Right lung (tissue), 2 donors: ENCODE measurements at regions not wholly inside any gene's neighbourhood (a gene's known extent, or its start where the extent isn't known, plus 50 kb on each side); places are given as distances from the start of the nearest gene placed in this dataset.
"Not testable (repeated sequence)": the region's sequence is repeated elsewhere in the genome, so short reads cannot be mapped to it uniquely, and the experiment has no call there.

Experiments used
- DNase-seq, 2 donors: peaks; one replicate each; pipeline ENCODE4 v3.0.0-alpha.2; 2013

DNA sequence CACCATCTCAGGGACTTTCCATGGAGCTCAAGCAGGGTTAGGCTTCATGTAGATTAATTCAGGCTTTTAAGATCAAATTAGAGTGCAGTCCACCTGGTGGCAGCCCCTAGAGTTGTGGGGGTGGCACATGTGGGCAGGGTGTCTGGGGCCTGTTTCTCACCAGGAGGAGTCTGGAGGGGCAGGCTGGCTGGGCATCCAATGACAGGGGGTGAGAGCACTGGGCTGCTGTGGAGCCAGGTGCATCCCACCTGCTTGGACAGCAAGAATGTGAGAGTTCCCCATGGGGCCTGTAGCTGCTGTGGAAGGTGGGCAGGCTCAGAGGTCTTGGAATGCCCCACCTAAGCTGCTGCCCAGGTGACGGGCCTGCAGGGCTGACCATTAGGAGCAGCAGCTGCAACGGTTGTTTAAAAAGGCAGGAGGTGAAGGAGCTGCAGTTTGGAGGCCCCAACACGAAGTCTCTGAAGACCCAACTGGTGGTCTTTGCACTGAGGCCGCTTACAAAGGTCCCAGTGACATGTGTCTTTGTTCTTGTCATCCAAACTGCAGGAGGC, 686.3 kb upstream of the HS6ST1 start:
- DNase-seq = no peak

DNA sequence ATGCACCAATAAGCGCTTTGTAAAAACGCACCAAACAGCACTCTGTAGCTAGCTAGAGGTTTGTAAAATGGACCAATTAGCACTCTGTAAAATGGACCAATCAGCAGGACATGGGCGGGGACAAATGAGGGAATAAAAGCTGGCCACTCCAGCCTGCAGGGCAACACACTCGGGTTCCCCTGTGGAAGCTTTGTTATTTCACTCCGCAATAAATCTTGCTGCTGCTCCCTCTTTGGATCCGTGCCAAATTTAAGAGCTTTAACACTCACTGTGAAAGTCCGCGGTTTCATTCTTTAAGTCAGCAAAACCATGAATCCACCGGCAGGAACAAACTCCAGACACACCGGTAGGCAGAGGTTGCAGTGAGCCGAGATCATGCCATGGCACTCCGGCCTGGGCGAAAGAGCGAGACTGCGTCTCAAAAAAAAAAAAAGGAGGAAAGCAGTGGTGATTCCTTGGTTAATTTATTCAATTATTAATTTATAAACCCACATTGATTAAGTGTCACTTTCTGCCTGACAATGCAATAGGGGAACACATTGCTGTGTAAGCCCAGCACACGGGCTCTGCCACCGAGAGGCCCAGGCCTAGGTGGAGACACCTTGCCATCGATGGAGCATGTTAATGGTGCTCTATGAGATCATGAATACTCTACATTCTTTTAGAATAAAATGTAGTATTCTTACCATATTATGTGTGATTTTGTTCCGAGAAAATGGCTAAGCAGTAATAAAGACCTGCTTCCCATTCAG, 687.6 kb upstream of the HS6ST1 start:
- DNase-seq = no peak

DNA sequence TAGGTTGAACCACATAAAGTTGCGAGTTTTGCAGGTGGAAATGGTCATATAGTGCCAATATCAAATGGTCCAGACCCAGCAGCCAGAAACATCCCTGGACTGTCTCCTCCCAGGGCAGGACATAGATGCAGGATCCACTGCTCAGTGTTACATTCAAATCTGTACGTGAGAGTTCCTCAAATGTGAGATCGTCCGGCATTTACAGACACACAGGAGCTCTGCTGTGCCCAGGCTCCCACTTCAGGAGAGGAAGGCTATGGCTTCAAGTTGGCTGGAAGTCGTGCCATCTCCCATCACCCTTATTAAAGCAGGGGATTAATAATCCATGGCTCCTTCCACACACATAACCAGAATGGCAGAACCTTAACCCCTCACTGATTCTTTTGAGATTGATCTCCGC, 688.2 kb upstream of the HS6ST1 start:
- DNase-seq = no peak

DNA sequence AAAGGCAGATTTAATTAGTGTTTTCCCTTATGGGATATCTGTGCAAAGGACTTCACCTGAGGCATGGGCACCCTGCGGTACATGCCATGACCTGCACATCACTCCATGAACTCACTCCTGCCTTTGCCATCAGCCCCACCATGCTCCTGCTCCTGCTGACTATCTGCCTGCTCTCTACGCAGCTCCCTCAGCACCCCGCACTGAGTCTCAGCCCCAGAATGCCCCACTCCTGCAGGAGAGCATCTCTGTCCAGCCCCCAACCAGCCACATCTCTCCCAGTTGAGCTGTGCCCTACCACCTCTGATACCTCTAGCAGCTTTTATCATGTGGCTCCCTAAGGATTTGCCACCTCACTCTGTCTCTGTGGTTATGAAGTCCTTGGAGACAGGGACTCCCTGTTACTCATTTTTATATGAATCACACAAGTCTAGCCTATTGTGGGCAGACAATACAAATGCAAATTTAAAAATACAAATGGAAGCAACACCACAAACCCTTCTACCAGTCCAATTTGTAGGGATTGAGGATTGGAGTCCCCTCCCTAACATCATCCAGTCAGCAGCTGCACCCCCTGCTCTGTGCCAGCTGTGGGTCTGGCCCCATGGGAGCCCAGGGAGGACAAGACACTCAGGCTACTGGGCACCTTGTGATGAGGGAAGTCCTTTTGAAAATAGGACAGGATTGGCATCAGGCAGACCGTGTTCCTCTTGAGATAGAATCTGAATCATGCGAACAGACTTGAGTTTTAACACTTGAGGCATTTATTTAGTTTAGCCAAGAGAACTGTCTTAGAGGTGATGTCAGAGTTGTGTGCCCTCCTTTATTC, 689.6 kb upstream of the HS6ST1 start:
- DNase-seq = no peak

DNA sequence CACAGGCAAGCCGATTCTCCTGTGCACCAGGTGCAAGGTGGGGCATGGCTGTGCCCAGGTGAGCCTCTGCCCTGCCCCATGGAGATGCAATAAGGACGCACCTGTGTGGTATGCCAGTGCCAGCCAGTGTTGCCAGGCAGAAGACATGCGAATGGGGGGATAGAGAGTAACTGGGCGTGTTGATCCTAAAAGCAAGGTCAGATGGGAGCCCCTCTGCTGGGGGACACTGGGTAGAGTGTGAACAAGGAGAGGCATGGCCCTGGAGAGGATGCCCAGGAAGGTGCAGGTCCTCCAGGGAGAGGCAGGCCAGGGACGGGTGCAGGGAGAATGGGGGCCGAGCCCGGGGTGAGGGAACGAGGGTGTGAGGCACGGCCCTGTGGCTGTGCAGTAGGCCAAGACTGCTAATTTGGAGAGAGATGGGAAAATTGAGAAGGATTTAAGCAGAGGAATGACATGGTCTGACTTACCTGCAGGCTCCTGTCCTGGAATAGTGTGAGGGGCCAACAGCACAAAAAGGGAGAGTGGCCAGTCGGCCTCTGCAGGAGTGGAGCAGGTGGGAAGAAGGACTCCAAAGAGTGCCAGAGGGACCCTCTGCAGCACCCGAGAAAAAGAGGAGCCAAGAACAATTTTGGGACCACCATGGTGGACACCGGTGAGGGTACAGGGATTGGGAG, 690.4 kb upstream of the HS6ST1 start:
- no peak for DNase-seq

DNA sequence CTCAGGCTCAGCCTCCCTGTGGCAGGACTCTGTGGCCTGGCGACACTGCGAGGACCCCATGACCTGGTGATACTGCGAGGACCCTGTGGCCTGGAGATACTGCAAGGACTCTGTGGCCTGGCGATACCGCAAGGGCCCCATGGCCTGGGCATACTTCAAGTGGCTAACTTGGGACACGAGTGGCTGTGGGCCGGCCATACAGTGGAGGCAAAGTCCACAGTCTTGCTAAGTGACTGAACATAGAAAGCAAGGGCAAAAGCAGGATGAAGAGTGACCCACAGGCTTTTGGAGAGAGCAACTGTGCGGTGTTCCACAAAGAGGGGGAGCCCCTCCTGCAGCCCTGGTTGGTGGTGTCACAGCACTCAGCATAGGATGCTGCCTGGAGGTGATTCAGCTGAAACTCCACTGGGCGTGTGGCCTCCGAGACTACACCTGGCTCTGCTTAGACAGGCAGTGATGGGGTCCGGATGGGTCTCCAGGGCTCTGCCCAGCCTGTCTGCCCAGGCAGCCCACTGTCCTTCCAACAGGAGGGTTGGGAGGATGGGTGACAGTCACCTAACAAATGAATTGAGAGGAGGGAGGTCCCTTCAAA, 691.0 kb upstream of the HS6ST1 start:
- no peak for DNase-seq

DNA sequence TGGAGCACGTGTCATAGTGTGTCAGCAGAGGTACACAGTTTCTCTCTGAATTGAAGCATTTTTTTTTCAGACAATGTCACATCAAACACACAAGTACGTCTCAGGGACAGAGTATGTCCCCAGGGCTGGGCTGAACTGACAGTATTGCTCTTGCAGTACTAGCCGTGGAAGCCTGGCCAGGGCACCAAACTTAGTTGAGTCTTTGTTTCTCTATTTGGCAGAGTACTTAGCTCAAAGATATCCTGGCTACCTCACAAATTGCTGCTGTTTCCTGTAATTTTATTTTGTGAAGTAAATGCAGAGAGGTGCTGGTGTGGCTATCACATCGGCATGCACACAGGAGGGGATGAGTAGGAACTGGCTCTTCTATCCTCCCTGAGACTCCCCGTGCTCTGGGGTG, 691.6 kb upstream of the HS6ST1 start:
- DNase-seq = no peak

DNA sequence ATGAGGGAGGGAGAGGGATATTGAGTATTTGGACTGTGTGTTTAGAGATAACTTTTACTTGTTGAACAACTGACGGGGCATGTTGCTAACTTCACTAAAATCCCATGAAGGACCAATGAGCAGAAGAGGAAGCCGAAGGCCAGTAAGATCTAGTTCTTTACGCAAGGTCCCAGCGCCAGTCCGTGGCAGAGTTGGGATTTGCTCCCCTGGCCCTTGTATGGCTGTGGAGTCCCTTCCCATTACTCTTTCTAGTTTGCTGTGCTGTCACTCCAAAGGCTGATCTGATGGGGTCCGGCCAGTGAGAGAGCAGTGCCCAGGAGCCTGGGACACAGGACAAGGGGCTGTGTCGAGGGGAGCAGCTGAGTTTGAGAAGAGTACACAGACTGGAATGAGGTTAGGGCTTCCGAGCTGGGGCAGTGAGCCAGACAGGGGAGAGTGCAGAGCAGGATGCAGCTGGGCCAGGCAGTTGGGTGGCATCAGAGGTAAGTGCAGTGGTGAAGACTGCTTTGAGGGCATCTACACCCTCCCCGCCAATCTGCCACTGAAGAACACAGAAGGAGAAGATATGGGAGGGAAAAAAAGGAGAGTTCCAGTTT, 692.9 kb upstream of the HS6ST1 start:
- no peak for DNase-seq

DNA sequence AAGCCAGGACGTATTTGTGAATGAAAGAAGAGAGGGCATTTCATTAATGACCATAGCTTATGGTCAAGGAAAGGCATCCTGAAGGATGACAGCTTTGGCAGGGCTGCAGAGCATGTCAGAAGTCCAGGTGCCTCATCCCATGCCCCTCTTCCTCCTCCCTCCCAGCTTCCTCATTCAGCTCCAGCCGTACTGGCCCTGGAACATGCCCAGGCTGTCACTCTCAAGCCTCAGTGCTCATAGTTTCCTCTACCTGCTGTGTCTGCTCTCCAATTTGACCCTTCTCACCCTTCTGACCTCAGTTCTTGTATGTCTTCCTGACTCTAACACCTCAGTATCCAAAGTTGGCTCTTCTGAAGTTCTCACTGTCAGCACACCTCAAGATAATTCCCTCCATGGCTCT, 695.8 kb upstream of the HS6ST1 start:
- DNase-seq = no peak

DNA sequence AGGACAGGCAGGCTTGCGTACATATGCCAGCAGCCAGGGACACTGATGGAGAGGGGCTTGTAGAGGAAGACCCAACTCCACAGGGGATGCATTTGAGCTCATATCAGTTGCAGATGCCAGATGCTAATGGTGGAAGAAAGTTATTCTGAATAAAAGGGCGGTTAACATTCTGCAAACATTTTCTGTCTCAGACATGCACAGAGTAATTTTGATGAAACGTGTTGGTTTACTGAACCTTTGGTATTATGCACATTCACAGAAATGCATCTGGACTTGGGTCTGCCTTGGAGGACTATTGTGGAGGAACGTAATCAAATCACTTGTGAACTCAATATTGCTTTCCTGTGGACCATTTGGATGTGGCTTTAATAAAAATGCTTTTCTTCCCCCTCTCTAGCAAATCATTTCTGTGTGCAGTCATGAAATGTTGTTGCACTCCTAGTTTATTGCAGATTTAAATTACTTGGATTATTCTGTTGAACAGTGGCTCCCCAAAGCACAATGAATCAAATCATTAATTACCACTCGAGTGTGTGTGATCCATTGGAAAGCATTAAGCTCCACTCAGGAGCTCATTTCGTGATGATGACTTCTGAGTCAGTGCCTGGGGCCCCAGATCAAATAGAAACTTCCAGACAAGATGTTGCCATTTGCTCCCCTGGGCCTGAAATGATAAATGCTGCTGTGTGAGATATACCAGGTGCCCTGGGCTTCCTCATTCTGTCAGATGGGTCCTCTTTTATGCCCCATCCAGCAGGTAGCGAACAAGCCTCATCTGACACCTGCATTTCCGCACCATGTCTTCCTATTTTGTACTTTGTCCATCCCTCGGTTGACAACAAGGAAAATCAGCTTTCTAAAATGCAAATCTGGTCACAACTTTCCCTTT, 697.0 kb upstream of the HS6ST1 start:
- no peak for DNase-seq

DNA sequence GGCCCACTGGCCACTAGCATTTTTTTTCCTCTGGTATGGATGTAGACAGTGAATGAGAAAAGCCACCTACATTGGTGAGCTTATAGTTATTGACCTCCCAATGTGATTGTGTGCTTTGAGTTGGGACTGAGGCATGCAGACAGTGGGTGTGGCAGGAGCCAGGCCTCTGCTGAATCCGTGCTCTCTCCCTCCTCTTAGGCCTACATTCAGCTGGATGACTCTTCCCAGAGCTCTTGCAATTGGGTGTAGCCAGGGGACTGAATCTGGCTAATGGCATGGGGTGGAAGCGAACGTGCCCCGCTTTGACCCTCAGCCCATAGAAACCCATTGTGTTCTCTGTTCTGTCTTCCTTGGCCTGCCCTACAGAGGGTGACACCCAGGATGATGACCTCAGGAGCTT, 698.3 kb upstream of the HS6ST1 start:
- DNase-seq = no peak

DNA sequence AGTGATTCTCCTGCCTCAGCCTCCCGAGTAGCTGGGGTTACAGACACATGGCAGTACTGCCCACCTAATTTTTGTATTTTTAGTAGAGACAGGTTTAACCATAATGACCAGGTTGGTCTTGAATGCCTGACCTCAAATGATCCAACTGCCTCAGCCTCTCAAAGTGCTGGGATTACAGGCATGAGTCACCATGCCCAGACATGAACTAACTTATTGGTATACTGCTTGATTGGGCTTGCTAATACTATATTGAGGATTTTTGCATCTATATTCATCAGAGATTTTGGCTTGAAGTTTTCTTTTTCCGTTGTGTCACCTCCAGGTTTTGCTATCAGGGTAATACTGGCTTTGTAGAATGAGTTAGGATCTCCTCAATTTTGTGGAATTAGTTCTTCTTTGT, 706.1 kb upstream of the HS6ST1 start:
- DNase-seq = no peak

DNA sequence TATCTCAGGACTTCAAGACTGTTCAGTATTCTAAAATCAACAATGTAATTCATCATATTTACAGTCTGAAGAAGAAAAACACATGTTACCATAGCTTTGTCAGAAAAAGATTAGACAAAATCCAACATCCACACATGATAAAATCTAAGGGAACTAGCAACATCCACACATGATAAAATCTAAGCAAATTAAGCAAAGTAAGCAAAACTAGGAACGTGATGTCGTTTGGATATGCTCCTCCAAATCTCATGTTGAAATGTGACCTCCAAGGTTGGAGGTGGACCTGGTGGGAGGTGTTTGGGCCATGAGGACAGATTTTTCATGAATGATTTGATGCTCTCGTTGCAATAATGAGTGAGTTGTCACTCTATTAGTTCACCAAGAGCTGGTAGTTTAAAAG, 717.3 kb upstream of the HS6ST1 start:
- no peak for DNase-seq

DNA sequence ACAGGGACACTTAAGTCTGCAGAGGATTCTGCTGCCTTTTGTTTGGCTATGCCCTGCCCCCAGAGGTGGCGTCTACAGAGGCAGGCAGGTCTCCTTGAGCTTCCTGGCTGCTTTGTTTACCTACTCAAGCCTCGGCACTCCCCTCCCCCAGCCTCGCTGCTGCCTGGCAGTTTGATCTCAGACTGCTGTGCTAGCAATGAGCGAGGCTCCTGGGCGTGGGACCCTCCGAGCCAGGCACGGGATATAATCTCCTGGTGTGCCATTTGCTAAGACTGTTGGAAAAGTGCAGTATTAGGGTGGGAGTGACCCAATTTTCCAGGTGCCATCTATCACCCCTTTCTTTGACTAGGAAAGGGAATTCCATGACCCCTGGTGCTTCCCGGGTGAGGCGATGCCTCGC, 725.0 kb upstream of the HS6ST1 start:
- DNase-seq = not testable (repeated sequence)

DNA sequence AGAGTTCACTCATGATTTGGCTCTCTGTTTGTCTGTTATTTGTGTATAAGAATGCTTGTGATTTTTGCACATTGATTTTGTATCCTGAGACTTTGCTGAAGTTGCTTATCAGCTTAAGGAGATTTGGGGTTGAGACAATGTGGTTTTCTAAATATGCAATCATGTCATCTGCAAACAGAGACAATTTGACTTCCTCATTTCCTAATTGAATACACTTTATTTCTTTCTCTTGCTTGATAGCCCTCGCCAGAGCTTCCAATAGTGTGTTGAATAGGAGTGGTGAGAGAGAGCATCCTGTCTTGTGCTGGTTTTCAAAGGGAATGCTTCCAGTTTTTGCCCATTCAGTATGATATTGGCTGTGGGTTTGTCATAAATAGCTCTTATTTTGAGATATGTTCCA, 727.8 kb upstream of the HS6ST1 start:
- DNase-seq = not testable (repeated sequence)

DNA sequence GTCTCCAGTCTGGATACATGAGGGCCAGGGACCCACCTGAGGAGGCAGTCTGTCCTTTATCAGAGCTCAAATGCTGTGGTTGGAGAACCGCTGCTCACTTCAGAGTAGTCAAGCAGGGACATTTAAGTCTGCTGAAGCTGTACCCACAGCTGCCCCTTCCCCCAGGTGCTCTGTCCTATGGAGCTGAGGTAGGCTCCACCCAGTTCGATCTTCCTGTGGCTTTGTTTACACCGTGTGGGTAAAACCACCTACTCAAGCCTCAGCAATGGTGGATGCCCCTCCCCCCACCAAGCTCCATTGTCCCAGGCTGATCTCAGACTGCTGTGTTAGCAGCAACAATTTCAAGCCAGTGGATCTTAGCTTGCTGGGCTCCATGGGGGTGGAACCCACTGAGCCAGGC, 731.4 kb upstream of the HS6ST1 start:
- DNase-seq = no peak

DNA sequence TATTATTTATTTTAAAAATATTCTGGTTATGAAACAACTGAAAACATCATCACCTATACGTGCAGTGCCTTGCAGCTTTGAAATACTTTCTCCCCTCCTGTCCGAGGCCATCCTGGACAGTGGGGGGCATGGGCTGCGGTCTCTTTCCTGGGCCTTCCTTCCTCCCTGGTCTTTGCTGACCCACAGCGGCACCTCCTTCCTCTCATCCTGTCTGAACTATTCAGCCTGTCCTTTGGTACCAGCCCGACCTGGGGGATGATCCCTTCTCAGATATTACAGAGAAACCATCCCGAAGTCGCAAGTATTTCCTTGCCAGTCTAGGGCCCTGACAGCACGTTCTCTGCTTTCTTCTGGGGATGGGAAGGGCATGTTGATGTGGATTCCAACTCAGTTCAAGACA, 736.6 kb upstream of the HS6ST1 start:
- no peak for DNase-seq

DNA sequence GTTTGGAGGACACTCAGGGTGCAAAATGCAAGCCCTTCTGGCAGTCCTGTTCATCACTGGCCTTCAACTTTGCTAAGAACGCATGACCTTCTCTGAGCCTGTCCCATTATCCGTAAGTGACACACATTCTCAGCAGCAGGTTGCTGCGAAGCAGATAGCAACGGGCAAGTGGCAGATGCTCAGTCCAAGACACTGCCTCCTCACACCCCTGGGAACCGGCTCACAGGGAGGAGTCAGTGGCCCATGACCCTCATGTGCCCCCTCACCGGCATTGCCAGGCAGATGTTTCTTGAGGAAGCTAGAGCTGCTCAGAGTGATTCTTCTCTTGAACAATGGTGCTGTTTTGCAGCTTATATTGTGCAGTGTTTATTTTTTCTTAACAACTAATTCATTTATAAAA, 737.2 kb upstream of the HS6ST1 start:
- no peak for DNase-seq

DNA sequence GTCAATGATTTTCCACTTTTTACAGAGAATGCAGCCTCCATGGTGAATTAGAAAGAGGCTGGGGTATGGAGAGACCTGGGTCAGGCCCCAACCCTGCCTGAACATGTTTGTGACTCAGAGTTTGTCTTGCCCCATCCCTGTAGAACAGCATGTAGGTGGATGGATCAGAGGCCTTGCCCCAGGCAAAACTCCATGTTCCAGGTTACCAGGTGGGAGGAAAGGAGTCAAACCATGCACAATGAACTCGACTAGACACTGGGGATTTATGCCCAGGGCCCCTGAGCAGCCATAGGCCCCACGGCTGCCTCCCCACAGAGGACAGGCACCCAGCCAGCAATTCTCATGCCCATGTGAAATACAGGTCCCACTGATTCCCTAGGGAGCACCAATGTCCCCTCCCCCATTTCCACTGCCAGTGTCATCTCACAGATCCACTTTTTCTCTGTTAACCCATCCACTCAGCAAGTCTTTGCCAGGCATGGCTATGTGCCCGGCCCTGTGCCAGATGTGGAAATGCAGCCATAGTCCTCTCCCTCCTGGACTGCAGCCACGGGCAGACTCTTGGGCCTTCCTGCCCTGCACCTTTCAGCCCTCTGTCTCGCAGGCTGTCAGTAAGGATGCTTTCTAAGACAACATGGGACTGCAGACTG, 737.8 kb upstream of the HS6ST1 start:
- DNase-seq = no peak

DNA sequence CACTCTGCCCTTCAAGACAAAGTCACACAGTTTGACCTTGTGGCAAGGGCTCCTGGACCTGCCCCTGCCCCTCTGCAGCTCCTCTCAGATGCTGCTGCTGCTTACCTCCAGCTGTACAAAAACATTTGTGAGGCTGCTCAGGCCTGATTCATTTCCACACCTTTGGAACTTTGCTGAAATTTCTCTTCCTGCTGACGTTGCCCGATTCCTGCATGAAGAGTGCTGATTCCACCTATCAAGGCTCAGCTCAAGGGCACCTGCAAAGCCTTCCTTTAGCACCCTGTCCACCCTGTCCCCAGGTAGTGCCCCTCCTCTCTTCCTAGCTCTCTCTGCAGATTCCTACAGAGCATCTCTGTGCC, 738.3 kb upstream of the HS6ST1 start:
- DNase-seq = no peak
